ENCODE measurements at regions not wholly inside any gene's neighbourhood (a gene's known extent, or its start where the extent isn't known, plus 50 kb on each side); places are given as distances from the start of the nearest gene placed in this dataset.

- Histone ChIP-seq H3K14ac (replicated peaks; ENCODE audit: low read depth, low read length) (no peak overlapping the region), H3K18ac (ENCODE audit: low read depth, low read length) (no peak overlapping the region), H3K9ac (ENCODE audit: low read depth, low read length) (no peak overlapping the region), H4K8ac (ENCODE audit: low read depth in 2 of 2, low read length in 2 of 2) (no peak overlapping the region), H3K4me1 (ENCODE audit: control insufficient read depth, insufficient read depth, low read length) (no peaks in the 10 kb centered on the region), H2BK20ac (ENCODE audit: low read depth, low read length) (no peak overlapping the region), H3K79me1 (ENCODE audit: low read depth in 1 of 2, low read length in 2 of 2) (peaks cover 40 to 61% of the 10 kb centered on the region in 2 experiments), H2BK120ac (ENCODE audit: low read depth, low read length) (no peak overlapping the region), H3K4me2 (ENCODE audit: low read depth, low read length) (no peak overlapping the region), H3K27ac (ENCODE audit: insufficient read depth, low read length) (no peak overlapping the region), H2BK5ac (ENCODE audit: low read depth, low read length, poor library complexity, severe bottlenecking) (no peak overlapping the region), H3K9me1 (ENCODE audit: insufficient read depth, low read length) (peaks cover 8% of the 10 kb centered on the region; the same call in 1 of the 2 replicates), H3K27me3 (ENCODE audit: control insufficient read depth, insufficient read depth, low read length) (no peaks in the 10 kb centered on the region), H3K4ac (ENCODE audit: low read depth, low read length) (no peak overlapping the region), H2AFZ (replicated peaks; ENCODE audit: low read length, poor library complexity) (no peak overlapping the region), H3K4me3 (ENCODE audit: insufficient read depth, low read depth, low read length) (no peak overlapping the region), H3K56ac (ENCODE audit: extremely low read depth, insufficient read depth, low read length) (no peak overlapping the region), H3K9me3 (ENCODE audit: control insufficient read depth, insufficient read depth, low read length) (no peaks in the 10 kb centered on the region), H4K91ac (ENCODE audit: insufficient read depth, low read depth, low read length) (no peak overlapping the region), H4K20me1 (ENCODE audit: insufficient read depth, low read length) (peaks cover 57% of the 10 kb centered on the region), H3K23ac (ENCODE audit: low read depth, low read length) (no peak overlapping the region), H2AK9ac (replicated peaks; ENCODE audit: low read depth, low read length, poor library complexity) (no peak overlapping the region), H2AK5ac (ENCODE audit: low read depth, low read length) (no peak overlapping the region), H2BK15ac (ENCODE audit: low read depth, low read length) (no peak overlapping the region), H4K5ac (ENCODE audit: low read depth, low read length) (no peak overlapping the region), H3K36me3 (ENCODE audit: control insufficient read depth, insufficient read depth, low read length) (peaks cover 19% of the 10 kb centered on the region)
- POLR2A ChIA-PET (ENCODE audit: unreplicated experiment) = no interaction called here
- in situ Hi-C loops (cut with MboI; ENCODE audit: low sequenced_read_pairs) = no loop called here
- ATAC-seq (ENCODE audit: low read depth) (no peak), DNase-seq (no peak)
- dilution Hi-C loops (cut with HindIII; ENCODE audit: low sequenced_read_pairs, unreplicated experiment) = no loop called here
- intact Hi-C loops (cut with micrococcal nuclease) = no loop called here
- TF ChIP-seq RAD21 (IDR thresholded peaks at IDR 0.05; ENCODE audit: low read length) (no peak), FOS (IDR thresholded peaks at IDR 0.05; ENCODE audit: low read depth, low read length) (no peak), SMC3 (IDR thresholded peaks at IDR 0.05; ENCODE audit: low read depth, low read length) (no peak), RCOR1 (IDR thresholded peaks at IDR 0.05; ENCODE audit: insufficient replicate concordance, low read length) (no peak), CHD1 (IDR thresholded peaks at IDR 0.05; ENCODE audit: low read depth, low read length) (no peak), MXI1 (IDR thresholded peaks at IDR 0.05; ENCODE audit: borderline replicate concordance, low read depth, low read length) (no peak), MAZ (IDR thresholded peaks at IDR 0.05; ENCODE audit: borderline replicate concordance, low read depth, low read length) (no peak), NFE2L2 (IDR thresholded peaks at IDR 0.05; ENCODE audit: low read depth, low read length) (no peak), ELK1 (IDR thresholded peaks at IDR 0.05; ENCODE audit: borderline replicate concordance, low read depth, low read length) (no peak), MAFK (IDR thresholded peaks at IDR 0.05; ENCODE audit: low read depth, low read length) (no peak), CEBPB (IDR thresholded peaks at IDR 0.05; ENCODE audit: low read depth, low read length) (no peak), USF2 (IDR thresholded peaks at IDR 0.05; ENCODE audit: low read depth, low read length) (no peak), CTCF (conservative IDR thresholded peaks at IDR 0.05; ENCODE audit: low read depth, low read length) (no peak), BHLHE40 (IDR thresholded peaks at IDR 0.05; ENCODE audit: low read depth, low read length) (no peak), RFX5 (IDR thresholded peaks at IDR 0.05; ENCODE audit: low read depth, low read length) (no peak), POLR2A (IDR thresholded peaks at IDR 0.05; ENCODE audit: low read depth, low read length) (no peak)
- no TSS peak for BruUV-seq (replicated peaks)
- CTCF ChIA-PET = no interaction called here
- 82% methylated on average over 13 of the region's 18 CpGs; no CpG with 5 or more reads in 1 of the 2 experiments for WGBS, 2 experiments (ENCODE audit: extremely low coverage in 2 of 2, insufficient read length in 1 of 2)
Measured at GRCh38 chr22:25383892-25384291, 164.5 kb downstream of the CRYBB2 start.

All from IMR-90 (cell line).